ENCODE measurements at regions not wholly inside any gene's neighbourhood (a gene's known extent, or its start where the extent isn't known, plus 50 kb on each side); places are given as distances from the start of the nearest gene placed in this dataset.

GRCh38 chr3:33956776-33957175, 158.3 kb downstream of the PDCD6IP start:
- Histone ChIP-seq H3K9me3 (ENCODE audit: control extremely low read depth in 1 of 3, control insufficient read depth in 2 of 3, insufficient read depth in 1 of 3, low read length in 2 of 3) (no peaks in the 10 kb centered on the region), H3K36me3 (replicated peaks in 1 of 2; ENCODE audit: control extremely low read depth in 1 of 2, control insufficient read depth in 1 of 2, extremely low read depth in 1 of 2, insufficient read depth in 2 of 2, low read length in 1 of 2) (no peaks in the 10 kb centered on the region), H4K20me1 (ENCODE audit: control insufficient read depth, insufficient read depth, low read length, poor library complexity, severe bottlenecking) (no peaks in the 10 kb centered on the region), H3K4me3 (ENCODE audit: control extremely low read depth in 1 of 5, extremely low read depth in 1 of 5, insufficient read depth in 1 of 5, low read depth in 2 of 5, low read length in 4 of 5) (no peak overlapping the region), H3K27ac (ENCODE audit: low read length in 2 of 2) (no peak overlapping the region), H2AFZ (ENCODE audit: insufficient read depth, low read depth, low read length, poor library complexity, severe bottlenecking) (no peak overlapping the region), H3K27me3 (replicated peaks in 1 of 4; ENCODE audit: control extremely low read depth in 1 of 4, control insufficient read depth in 3 of 4, insufficient read depth in 4 of 4, low read length in 3 of 4) (peaks cover 0 to 2% (median 0%) of the 10 kb centered on the region in 4 experiments), H3K79me2 (ENCODE audit: control insufficient read depth, insufficient read depth, low read length) (no peaks in the 10 kb centered on the region), H3K9ac (ENCODE audit: low read length) (no peak overlapping the region), H3K4me1 (ENCODE audit: control insufficient read depth in 2 of 2, insufficient read depth in 2 of 2, low read length in 2 of 2) (no peaks in the 10 kb centered on the region), H3K4me2 (replicated peaks; ENCODE audit: low read depth, low read length, poor library complexity, severe bottlenecking) (no peak overlapping the region)
- no peak for DNase-seq
- Mint-ChIP-seq H3K4me1 (no peaks in the 10 kb centered on the region), H3K9me3 (ENCODE audit: insufficient read depth) (no peaks in the 10 kb centered on the region), H3K27me3 (peaks cover 9% of the 10 kb centered on the region), H3K27ac (no peak overlapping the region), H3K4me3 (no peak overlapping the region)
- ATAC-seq (ENCODE audit: low read depth) = no peak
- ChIA-PET CTCF (no interaction called here), POLR2A (no interaction called here)
- TF ChIP-seq EZH2 (IDR thresholded peaks at IDR 0.05; ENCODE audit: borderline replicate concordance, insufficient read depth, low read depth, low read length, poor library complexity, severe bottlenecking) (no peak), CTCF (IDR thresholded peaks at IDR 0.05) (no peak)
- intact Hi-C loops (cut with micrococcal nuclease) = no loop called here
- 100% methylated on average over 1 of the region's 4 CpGs for WGBS (ENCODE audit: insufficient coverage)

GRCh38 chr3:33957176-33957575, 158.7 kb downstream of the PDCD6IP start:
- no peaks in the 10 kb centered on the region for H3K4me1 ChIP-seq (ENCODE audit: control insufficient read depth in 2 of 2, insufficient read depth in 2 of 2, low read length in 2 of 2)
- peaks cover 0 to 2% (median 0%) of the 10 kb centered on the region in 4 experiments for H3K27me3 ChIP-seq (replicated peaks in 1 of 4; ENCODE audit: control extremely low read depth in 1 of 4, control insufficient read depth in 3 of 4, insufficient read depth in 4 of 4, low read length in 3 of 4)
- no peak for DNase-seq
- ChIA-PET POLR2A (no interaction called here), CTCF (no interaction called here)
- intact Hi-C loops (cut with micrococcal nuclease) = no loop called here
- H3K9me3 ChIP-seq (ENCODE audit: control extremely low read depth in 1 of 3, control insufficient read depth in 2 of 3, insufficient read depth in 1 of 3, low read length in 2 of 3) = no peaks in the 10 kb centered on the region
- no peaks in the 10 kb centered on the region for H3K79me2 ChIP-seq (ENCODE audit: control insufficient read depth, insufficient read depth, low read length)
- 54% methylated on average over 3 of the region's 5 CpGs for WGBS (ENCODE audit: insufficient coverage)
- Mint-ChIP-seq H3K27ac (no peak overlapping the region), H3K4me3 (no peak overlapping the region), H3K27me3 (peaks cover 9% of the 10 kb centered on the region), H3K4me1 (no peaks in the 10 kb centered on the region), H3K9me3 (ENCODE audit: insufficient read depth) (no peaks in the 10 kb centered on the region)
- TF ChIP-seq EZH2 (IDR thresholded peaks at IDR 0.05; ENCODE audit: borderline replicate concordance, insufficient read depth, low read depth, low read length, poor library complexity, severe bottlenecking) (no peak), CTCF (IDR thresholded peaks at IDR 0.05) (no peak)
- no peak overlapping the region for H3K4me2 ChIP-seq (replicated peaks; ENCODE audit: low read depth, low read length, poor library complexity, severe bottlenecking)
- H3K27ac ChIP-seq (ENCODE audit: low read length in 2 of 2) = no peak overlapping the region
- no peak overlapping the region for H3K4me3 ChIP-seq (ENCODE audit: control extremely low read depth in 1 of 5, extremely low read depth in 1 of 5, insufficient read depth in 1 of 5, low read depth in 2 of 5, low read length in 4 of 5)
- no peaks in the 10 kb centered on the region for H4K20me1 ChIP-seq (ENCODE audit: control insufficient read depth, insufficient read depth, low read length, poor library complexity, severe bottlenecking)
- H3K36me3 ChIP-seq (replicated peaks in 1 of 2; ENCODE audit: control extremely low read depth in 1 of 2, control insufficient read depth in 1 of 2, extremely low read depth in 1 of 2, insufficient read depth in 2 of 2, low read length in 1 of 2) = no peaks in the 10 kb centered on the region
- H2AFZ ChIP-seq (ENCODE audit: insufficient read depth, low read depth, low read length, poor library complexity, severe bottlenecking) = no peak overlapping the region
- no peak overlapping the region for H3K9ac ChIP-seq (ENCODE audit: low read length)
- no peak for ATAC-seq (ENCODE audit: low read depth)
